GM12864 (cell line): ENCODE measurements at regions not wholly inside any gene's neighbourhood (a gene's known extent, or its start where the extent isn't known, plus 50 kb on each side); places are given as distances from the start of the nearest gene placed in this dataset.

Experiments used
- DNase-seq: peaks from one replicate; pipeline ENCODE4 v3.0.0-alpha.2; 2011; ENCODE audit warnings: low read depth
- H3K4me3 ChIP-seq: 2 replicates; pipeline ENCODE4 v1.5.1; 2011; ENCODE audit warnings: mild to moderate bottlenecking, low read depth, low read length, control low read depth
- CTCF ChIP-seq: IDR thresholded peaks from 2 replicates; pipeline ENCODE4 v1.5.1; 2011; ENCODE audit warnings: low read depth, mild to moderate bottlenecking, moderate library complexity, low read length, control low read depth, inconsistent platforms; ENCODE audit errors: missing control alignments

- no peak for TF ChIP-seq CTCF
- H3K4me3 ChIP-seq, result no peak overlapping the region
Observed at GRCh38 chr4:123953566-123953965, 557.0 kb downstream of the SPRY1 start.

DNA sequence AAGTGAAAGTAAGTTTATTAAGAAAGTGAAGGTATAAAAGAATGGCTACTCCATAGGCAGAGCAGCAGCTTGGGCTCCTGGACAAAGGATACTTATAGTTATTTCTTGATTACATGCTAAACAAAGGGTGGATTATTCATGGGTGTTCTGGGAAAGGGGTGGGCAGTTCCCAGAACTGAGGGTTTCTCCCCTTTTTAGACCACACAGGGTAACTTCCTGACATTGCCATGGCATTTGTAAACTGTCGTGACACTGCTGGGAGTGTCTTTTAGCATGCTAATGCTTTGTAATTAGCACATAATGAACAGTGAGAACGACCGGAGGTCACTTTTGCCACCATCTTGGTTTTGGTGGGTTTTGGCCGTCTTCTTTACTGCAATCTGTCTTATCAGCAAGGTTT lies 557.6 kb downstream of the SPRY1 start:
- no peak overlapping the region for H3K4me3 ChIP-seq
- DNase-seq, result no peak
- no peak for TF ChIP-seq CTCF

More at GRCh38 chr4:123953566-123953965, 557.0 kb downstream of the SPRY1 start:
- DNase-seq, result no peak

- no peak for TF ChIP-seq CTCF
- DNase-seq, result no peak
- no peak overlapping the region for H3K4me3 ChIP-seq
Observed at GRCh38 chr4:123955167-123955800, 558.7 kb downstream of the SPRY1 start.

DNA sequence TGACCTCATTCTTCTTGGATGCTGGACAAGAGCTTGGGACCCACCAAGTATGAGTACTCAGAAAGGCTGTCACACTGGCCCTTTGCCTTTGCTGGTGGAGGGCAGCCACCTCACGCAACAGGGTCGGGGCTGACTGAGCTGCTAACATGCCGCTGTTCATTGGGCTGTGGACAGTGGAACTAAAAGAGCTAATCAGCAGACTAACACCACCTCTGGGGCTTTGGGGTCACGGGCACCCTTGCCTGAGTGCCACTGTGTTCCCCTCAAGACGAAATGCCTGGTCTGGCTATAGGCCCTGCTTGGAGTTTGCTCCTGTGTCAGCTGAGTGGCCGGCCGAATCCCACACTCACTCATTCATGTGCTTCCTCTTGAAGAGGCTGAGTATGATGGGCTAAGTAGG lies 559.6 kb downstream of the SPRY1 start:
- no peak overlapping the region for H3K4me3 ChIP-seq
- TF ChIP-seq CTCF, result no peak
- DNase-seq, result no peak

GRCh38 chr4:123966990-123967769 lies 570.6 kb downstream of the SPRY1 start:
- no peak for DNase-seq
- TF ChIP-seq CTCF, result no peak

GRCh38 chr4:123972031-123972430 lies 575.4 kb downstream of the SPRY1 start:
- DNase-seq, result no peak
- H3K4me3 ChIP-seq, result no peak overlapping the region
- no peak for TF ChIP-seq CTCF

More at GRCh38 chr4:123966990-123967769, 570.6 kb downstream of the SPRY1 start:
- no peak overlapping the region for H3K4me3 ChIP-seq
